GM03348 (cell line): ENCODE measurements at regions not wholly inside any gene's neighbourhood (a gene's known extent, or its start where the extent isn't known, plus 50 kb on each side); places are given as distances from the start of the nearest gene placed in this dataset.

Experiments
- DNase-seq: peaks from one replicate; pipeline ENCODE4 v3.0.0; 2012; ENCODE audit warnings: low spot score

DNA sequence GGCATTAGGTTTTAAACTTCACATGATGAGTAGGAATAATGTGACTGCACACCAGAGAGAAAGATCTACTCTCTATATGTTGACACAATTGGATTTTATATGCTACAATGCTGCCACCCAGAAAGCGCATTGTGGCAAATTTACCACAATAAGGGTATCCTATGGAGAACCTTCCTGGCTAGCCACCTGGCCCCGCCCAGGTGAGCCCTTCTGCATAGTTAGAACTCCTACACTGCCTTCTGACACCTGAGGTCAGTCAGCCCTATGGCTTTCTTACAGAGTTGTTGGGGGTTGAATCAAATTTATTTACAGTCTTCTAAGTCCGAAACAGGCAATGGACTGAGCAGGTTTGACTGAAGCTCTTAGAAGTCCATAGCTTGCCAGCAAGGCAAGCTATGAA, 153.8 kb upstream of the S100G start:
- DNase-seq, result no peak

DNA sequence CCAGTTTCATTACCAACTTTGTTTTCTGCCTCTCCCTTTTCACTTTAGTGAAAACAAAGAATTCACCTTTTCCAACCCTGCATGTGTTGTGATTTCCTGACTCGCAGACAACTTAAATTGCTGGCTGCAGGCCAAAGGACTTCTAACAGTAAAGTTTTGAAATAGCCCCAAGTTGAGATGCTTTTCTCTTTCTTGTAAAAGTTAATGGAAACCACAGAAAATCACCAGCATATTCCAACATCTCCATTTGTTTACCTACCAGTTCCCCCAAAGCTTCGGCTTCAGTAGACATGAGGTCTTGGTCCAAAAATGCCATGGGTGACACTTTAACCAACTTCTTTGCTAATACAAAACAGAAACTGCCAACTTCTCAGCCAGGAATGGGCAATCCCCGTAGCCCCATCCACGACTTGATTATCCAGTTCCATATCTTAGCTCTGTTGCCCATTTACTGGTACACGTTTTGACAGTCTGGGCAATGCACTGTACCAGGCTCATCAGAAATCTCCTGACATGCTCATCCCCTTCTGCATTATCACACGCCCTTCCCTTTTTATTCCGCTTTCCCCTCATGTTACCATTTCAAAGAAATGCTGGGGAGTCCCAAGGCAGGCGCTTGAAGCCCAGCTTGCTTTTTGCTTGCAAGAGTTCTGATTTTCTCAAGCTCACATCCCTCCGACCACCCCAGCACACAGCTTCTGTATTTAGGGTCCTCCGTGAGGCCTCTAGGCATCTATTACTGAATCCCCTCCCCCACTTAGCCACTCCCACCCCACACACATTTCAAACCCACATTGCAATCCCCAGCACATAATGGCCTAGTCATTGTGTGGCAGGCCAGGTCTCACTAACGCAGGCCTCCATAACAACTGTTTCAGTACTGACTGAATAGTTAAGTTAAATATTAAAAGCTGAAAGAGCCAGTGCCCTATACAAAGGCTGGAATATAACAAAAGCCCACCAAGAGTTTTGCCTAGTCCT, 137.9 kb upstream of the S100G start:
- no peak for DNase-seq

DNA sequence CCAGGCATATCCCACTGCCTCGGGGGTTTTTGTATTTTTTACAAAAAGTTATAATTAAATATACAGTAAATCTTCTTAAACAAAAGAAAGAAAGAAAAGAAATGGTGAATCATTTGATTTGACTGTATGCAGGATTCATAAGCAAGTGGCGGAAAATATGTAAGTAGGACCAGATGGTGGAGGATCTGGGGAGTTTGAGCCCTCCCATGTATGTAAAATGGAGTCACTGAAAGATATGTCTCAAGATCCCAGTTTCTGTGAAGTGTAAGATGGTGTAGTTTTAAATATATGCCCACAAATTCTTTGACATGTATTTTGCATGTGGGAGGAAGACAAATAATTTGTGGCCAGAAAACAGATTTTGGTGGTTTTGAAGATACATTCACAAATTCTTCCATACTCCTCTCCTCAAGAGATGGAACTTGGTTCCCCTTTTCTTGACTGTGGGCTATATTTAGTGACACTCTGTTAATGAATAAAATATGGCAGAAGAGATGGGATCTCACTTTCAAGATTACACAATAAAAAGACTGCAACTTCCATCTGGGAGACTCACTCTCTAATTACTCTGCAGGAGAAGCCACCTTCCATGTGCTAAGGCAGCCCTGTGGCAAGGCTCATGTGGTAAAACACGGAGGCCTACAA, 133.6 kb upstream of the S100G start:
- peak; percentile 28 for DNase-seq

DNA sequence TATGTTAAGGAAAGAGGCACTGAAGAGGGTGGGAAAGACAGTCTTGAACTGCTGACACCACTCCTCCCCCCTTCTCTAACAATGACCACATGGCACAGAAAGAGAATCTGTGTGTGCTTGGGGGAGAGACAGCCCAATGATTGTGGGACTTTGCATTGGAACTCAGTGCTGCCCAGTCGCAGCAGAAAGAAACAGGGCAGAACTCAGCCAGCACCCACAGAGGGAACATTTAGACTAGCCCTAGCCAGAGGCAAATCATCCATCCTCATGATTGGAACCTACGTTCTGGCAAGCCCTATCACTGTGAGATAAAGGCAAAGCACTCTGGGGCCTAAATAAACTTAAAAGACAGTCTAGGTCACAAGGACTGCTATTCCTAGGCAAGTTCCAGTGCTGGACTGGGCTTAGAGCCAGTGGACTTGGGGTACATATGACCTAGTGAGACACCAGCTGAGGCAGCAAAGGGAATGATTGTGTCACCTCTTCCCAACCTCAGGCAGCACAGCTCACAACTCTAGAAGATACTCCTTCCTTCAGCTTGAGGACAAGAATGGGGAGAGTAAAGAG, 132.8 kb upstream of the S100G start:
- no peak for DNase-seq

DNA sequence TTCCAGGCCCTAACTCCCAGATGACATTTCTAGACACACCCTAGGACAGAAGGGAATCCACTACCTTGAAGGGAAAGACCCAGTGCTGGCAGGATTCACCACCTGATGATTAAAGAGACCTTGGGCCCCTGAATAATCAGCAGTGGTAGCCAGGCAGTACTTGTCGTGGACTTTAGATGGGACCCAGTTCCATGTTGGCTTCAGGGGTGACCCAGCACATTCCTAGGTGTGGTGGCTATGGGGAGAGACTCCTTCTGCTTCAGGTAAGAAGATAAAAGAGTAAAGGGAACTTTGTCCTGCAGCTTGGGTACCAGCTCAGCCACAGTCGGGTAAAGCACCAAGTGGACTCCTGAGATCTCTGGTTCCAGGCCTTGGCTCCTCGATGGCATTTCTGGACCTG, 131.8 kb upstream of the S100G start:
- no peak for DNase-seq

DNA sequence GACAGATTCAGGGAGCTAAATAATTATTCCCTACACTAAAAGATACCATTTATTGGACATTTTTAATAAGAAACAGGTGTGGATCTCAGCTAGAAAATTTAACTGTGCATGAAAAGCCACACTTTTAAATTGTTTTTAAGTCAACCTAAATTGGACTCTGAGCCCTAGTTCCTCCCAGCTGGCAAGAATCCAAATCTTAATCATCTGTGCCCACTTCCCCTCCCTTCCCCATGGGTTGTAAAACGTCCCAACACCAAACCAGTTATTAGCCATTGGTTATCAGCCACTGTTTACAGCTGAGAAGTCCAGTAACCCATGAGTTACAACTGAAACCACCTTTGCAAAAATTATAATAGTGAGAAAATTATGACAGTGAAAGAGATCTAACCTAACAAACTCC, 125.6 kb upstream of the S100G start:
- DNase-seq, result no peak

DNA sequence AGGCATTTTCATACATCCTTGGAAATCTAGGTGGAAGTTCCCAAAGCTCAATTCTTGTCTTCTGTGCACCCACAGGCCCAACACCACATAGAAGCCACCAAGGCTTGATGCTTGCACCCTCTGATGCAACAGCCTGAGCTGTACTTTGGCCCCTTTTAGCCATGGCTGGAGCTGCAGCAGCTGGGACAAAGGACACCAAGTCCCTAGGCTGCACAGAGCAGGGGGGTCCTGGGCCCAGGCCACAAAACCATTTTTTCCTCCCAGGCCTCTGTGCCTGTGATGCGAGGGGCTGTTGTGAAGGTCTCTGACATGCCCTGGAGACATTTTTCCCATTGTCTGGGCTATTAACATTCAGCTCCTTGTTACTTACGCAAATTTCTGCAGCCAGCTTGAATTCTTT, 124.0 kb upstream of the S100G start:
- DNase-seq, result no peak

DNA sequence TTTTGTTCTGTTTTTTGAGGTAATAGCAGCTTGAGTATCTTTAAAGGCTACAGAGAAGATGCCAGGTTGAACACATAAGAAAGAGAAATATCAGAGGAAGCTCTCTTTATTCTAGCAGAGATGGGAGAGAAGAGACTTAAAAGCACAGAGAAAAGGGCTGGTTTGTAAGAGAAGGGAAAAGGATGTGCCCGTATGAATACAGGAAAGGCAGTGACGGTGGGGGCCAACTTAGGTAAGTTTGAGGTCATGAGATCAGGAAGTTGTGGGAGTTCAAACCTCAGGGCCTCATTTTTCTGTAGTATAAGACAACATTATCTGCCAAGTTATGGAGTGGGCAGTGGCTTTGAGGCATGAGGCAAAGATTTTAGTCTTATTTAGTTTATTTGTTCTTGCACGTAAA, 121.3 kb upstream of the S100G start:
- DNase-seq, result no peak
